ENCODE measurements at regions not wholly inside any gene's neighbourhood (a gene's known extent, or its start where the extent isn't known, plus 50 kb on each side); places are given as distances from the start of the nearest gene placed in this dataset.

- TF ChIP-seq EZH2 (IDR thresholded peaks at IDR 0.05; ENCODE audit: insufficient read depth, poor library complexity, severe bottlenecking): no peak
- no peak for TF ChIP-seq EZH2phosphoT487 (IDR thresholded peaks at IDR 0.05; ENCODE audit: insufficient read depth, low read depth)
Observed at GRCh38 chr12:115174920-115175319, 490.9 kb upstream of the TBX3 start.

Measured in GM23248 (cell line).